ENCODE measurements at regions not wholly inside any gene's neighbourhood (a gene's known extent, or its start where the extent isn't known, plus 50 kb on each side); places are given as distances from the start of the nearest gene placed in this dataset.
"Not testable (repeated sequence)": the region's sequence is repeated elsewhere in the genome, so short reads cannot be mapped to it uniquely, and the experiment has no call there.

DNA sequence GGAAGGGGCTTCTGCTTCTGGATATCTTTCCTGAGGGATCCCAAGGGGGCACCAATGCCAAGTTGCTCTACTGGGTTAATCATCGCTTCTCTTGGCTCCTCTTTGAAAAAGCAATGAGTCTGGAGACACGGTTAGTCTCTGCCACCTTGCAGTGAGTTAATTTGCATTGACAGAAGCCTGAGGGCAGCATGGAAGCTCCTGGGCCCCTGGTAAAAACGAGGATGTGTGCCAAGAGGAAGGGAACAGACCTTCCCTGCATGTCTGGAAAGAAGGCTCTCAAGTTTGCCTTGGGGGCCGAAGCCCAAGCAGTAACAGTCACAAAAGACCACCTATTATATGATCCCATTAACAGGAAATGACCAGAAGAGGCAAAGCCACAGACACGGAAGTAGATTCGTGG, 86.7 kb downstream of the IRX5 start:
- no peak for DNase-seq

DNA sequence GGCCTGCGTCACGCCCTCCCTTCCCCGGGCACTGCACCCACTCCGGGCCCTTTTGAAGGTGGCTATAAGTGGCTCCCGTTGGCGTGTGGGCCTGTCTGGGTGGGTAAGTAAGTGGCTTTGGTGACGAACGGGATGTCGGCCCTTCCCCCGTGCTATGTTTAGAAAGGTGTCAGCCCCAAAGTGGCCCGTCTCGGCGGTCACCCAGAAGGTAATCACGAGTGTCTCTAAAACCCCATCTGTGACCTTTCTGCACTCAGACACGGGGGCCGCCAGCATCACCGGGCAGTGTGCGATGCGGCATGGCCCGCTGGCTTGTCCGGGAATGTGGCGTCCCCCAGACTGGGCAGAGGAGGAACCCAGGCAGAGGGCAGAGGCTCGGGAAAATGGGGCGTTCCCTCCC, 88.2 kb downstream of the IRX5 start:
- DNase-seq, result no peak

DNA sequence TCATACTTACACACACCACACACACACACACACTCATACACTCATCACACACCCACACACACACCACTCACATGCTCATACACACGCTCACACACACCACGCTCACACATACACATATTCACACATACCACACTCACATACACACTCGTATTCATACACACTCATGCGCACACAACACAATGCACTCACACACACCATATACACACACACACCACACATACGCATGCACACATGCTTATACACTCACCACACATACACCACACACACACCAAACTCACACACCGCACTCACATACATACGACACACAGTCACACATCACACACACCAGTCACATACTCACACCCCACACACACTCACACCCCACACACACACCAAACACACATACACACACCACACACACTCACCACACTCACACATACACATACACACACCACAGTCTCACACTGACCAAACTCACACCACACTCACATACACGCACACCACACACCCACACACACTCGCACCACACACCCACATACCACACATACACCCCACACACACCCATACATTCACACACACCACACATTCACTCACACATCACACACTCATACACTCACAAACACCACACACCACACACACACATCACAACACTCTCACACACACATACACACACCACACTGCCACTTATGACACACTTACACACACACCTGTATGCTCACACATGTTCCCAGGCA, 88.9 kb downstream of the IRX5 start:
- DNase-seq, result no peak

GRCh38 chr16:55021595-55022475, 91.2 kb downstream of the IRX5 start:
- peak; percentile 5 for DNase-seq

GRCh38 chr16:55027260-55027659, 96.6 kb downstream of the IRX5 start:
- not testable (repeated sequence) for DNase-seq

- no peak for DNase-seq
These were observed 98.8 kb downstream of the IRX5 start for GRCh38 chr16:55029509-55029908.

DNA sequence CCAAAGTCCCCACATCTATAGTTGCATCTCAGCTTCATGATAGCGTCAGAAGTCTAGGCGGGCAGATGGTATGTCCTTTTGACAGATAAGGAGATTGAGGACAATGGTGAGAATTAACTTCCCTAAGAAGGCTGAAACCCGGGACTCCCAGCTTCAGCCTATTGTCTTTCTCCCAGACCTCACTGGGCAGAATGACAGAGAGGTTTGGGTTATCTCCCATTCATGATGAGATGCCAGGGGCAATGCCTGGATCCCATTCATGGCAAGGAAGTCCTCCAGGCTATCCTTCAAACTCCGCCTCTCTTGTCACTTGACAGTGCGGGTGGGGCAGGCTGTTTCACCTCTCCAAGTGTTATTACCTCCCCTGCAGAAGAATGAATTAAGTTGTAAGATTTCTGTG, 100.3 kb downstream of the IRX5 start:
- DNase-seq, result no peak

GRCh38 chr16:55031481-55031880, 100.8 kb downstream of the IRX5 start:
- no peak for DNase-seq

DNA sequence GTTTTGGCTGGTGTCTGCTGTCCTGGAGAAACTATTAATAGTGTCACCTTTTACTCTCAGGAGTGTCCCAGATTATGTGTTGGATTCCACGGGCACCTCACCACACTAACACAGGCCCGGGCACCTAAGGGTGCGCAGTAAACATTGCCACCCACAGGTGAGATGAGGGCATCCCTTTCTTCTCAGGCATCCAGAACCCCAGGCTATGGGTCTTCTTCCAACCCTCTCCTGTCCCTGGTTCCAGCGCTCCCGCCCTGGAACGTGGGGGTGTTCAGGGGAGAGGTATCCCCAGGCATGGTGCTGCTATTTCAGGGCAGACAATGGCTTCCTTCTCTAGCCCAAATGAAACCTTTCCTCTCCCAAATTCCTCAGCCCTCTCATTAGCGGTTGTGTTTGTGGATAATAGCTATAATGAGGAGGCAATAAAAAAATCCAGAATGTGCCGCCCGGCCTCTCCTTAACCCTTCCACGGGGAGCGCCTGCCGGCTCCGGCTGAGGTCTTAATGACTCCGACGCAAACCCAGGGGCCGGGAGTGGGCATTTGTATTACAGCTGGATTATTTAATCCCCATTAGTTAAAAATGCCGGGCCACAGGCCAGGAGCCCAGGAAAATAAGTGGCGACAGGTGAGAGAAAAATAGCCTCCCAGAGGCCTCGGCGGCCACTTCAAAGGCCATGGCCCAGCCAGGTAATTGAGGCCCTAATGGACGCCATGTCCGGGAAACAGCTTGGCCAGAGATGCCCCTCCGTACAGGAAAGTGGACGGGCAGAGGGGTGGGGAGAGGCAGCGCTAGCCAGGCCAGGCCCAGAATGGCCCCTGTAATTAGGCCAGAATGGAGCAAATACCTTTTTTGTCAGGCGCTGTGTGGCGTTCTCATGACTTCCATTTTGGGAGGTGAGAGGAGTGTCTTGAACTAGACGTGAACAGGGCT, 102.8 kb downstream of the IRX5 start:
- DNase-seq, result no peak

DNA sequence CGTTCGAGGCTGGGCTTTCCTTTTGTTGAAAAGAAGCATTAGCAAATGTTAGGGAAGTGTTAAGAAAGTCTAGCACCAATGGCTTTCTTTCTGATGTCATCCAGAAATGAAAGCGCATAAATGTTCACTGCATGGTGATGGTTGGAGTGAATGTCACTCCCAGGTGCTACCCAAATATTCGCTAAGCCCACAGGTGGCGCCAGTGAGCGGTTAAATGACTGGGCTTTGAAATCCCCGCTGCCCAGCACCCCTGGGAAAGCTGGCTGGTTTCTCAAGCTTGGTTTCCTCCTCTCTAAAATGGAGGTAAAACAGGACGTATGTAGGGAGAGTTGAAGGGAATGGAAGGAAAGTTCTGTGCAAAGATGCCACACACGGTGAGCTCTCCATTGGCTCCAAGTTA, 104.4 kb downstream of the IRX5 start:
- DNase-seq, result no peak

- no peak for DNase-seq
These were observed 105.3 kb downstream of the IRX5 start for GRCh38 chr16:55035956-55036355.

DNA sequence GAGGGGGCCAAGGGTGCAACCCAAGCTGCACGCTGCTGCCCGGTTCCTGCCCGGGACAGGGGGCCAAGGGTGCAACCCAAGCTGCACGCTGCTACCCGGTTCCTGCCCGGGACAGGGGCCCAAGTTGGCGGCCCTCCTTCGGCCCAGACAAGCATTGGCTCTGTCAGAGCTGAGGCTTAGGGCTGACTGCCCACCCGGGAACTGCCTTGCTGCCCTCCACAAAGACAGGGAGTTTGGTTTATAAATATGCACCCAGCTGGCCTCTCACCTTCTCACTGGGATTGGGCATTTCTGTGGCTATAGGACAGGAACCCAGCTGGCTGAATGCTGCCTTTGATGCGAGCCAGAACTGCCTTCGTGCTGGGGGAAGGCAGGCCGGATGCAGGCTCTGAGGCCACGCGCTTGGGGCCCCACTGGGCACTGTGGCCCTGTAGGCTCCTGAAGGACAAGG, 105.7 kb downstream of the IRX5 start:
- DNase-seq, result no peak

GRCh38 chr16:55037046-55037445, 106.4 kb downstream of the IRX5 start:
- DNase-seq, result no peak

DNA sequence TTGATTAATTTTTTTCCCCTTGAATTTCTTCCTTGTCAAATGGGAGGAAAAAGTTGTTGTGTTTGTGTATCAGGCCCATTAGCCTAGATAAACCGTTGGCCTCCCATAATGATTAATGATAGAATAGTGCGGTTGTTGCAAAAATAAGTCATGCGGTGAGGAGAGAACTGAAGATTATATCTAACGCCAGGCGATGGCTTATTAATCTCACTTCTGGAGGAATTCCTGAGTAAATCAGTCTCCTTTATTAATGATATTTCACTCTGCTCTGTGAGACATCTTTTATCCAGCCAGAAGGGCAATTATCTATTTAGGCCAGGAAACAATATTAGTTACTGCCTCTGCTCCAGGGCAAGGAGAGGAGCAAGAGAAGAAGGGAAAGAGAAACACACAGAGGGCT, 107.3 kb downstream of the IRX5 start:
- no peak for DNase-seq

- no peak for DNase-seq
These were observed 108.4 kb downstream of the IRX5 start for GRCh38 chr16:55039042-55039441.

DNA sequence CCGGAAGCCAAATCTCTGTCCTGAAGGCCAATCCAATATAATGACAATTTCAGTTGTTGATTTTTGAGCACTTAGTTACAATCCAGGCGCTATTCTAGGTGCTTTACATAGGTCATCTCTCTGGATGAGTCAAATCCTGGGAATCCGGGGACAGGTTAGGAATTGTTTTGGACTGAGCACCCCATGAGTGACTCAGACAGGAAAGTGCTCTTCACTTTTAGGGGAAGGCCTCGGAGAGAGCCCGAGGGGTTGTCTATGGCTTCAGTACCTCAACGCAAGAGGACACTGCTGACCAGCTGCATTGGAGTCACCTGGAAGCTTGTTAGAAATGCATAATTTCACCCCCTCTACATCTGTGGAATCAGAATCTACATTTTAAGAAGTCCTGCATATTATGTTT, 108.8 kb downstream of the IRX5 start:
- no peak for DNase-seq

DNA sequence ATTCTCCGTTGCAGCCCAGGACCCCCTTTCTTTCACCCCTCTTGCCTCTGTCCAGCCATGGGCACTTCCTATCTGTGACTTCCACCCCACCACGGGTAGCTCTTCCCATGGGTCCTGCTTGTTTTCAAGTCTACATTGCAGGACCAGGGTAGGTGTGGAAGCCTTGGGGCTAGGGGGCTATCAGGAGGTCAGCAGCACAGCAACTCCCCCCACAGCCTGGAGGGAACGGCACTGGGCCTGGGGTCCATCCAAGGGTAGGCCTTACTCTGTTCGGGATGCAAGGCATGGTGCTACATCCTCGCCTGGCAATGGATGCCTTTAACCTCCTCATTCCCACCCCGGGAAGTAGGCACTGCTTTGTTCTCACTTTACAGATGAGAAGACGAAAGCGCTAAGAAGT, 109.3 kb downstream of the IRX5 start:
- DNase-seq, result no peak

GRCh38 chr16:55040366-55041086, 109.9 kb downstream of the IRX5 start:
- no peak for DNase-seq

DNA sequence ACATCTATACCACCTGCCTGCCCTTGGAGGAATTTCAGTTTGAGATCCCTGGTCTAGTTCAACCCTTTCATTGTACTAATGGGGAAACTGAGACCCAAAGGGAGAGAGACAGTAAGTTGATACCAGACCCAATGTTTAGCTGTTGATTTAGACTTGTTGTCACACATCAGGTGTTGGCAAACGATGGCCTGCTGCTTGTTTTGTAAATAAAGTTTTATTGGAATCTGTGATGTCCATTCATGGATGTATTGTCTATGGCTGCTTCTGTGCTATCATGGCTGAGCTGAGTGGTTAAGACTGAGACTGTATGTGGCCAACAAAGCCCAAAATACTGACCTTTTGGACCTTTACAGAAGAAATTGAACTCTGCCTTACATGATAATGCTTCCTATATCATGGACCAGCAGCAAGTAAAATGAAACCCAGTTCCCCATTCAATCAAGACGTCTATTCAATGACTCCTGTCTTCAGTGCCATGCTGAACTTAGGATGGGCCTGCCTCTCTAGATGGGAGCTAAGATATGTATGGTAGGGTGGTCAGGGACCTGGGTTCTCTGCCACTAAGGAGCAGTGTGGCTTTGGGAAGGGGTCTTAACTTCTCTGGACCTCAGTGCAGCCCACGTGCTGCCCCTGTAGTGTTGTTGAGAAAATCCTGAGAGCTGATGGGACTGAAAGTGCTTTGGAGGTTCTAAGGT, 111.0 kb downstream of the IRX5 start:
- no peak for DNase-seq

DNA sequence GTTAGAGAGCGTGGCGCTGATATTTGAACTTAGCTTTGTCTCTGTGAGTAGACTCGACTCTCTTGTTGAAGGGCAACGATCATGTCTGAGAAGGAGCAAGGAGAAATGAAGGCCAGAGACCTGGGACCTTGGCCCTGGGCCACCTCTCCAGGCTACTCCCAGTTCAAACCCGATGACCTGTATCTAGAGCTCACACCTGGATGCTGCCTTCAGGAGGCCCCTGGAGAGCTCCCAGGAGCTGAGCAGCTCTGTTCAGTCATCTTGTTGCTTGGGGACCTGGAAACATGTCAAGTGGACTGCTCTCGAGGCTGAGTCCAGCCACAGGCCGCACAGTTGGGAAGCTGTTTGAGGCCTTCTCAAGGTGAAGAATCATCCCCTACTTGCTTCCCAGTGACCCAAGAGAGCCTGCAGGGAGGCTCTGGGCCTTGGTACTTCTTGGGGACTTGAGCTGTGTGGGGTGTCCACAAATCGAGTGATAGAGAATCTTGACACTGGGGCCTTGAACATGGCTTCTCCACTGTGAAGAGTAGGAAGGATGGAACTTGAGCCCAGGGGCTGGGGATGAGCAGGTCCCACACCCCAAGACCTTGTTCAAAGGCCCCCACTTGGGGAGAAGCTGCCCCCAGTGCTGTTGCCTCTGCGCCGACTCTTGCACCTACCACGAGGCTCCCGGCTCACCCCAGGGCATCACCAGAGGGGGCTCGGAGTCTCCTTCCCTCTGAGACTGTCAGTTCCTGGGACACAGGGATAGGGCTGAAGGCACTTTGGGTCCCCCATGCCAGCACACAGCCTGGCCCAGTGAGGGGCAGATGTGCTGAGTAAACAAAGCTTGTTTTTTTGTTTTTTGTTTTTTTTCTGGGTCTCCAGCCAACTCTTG, 112.1 kb downstream of the IRX5 start:
- no peak for DNase-seq

DNA sequence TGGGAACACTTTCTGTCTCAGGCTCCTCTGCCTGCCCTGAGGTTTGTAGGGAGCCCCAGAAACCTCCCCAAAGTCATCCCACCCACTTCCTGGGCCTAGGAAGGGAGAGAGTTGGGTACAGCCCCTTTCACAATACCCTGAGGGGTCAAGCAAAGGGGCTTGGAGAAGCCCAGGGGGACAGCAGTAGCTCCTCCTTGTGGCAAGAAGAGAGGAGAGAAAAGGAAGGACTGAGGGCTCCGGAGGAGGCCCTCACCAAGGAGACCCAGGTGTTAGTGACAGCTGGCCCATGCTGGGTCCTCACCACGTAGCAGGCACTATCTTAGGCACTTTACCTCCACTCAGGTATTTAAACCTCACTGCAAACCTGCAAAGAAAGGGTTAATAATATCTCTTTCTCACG, 112.8 kb downstream of the IRX5 start:
- no peak for DNase-seq

All from NCI-H2171 treated with DMSO at 0.1 percent for 48 hours (cell line).